ENCODE measurements at regions not wholly inside any gene's neighbourhood (a gene's known extent, or its start where the extent isn't known, plus 50 kb on each side); places are given as distances from the start of the nearest gene placed in this dataset.
"Not testable (repeated sequence)": the region's sequence is repeated elsewhere in the genome, so short reads cannot be mapped to it uniquely, and the experiment has no call there.

DNA sequence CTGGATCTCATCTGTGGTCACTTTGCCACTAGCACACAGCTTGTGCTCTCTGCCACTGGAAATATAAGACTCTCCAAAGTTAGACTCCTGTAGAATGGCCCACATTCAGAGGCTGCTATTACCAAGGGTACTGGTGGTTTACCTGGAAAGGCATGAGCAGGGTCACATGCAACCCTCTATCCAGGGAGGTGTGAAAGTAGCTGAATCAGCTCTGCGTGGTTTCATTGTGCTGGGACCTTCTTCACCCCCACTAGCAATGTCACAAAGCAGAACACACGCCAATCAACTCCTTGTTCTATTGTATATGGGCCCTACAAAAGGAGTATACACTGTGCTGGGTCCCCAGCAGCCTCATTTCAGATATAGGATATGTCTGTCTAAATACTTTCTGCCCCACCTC is 353.6 kb upstream of the AUTS2 start:
- no peak for DNase-seq (ENCODE audit: low read depth)

- peak; percentile 5 for DNase-seq (ENCODE audit: low read depth)
These were observed 352.6 kb upstream of the AUTS2 start for GRCh38 chr7:69245646-69246045.

DNA sequence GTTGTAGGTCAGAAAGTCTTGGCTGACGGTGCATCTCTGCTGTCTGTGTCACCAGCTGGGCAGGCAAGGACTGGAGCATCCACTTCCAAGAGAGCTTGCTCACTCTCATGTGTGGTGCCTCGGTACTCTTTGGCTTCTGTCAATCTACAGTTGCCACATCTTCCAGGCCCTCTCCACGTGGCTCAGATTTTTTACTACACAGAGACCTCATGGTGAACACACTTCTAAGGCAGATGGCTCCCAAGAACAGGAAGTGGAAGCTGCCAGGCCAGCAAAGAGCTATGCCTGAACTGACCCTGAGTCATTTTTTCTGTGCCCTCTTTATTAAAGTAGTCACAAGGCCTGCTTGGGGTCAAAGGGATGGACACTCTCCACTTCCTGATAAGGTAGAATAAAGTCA is 351.5 kb upstream of the AUTS2 start:
- no peak for DNase-seq (ENCODE audit: low read depth)

DNA sequence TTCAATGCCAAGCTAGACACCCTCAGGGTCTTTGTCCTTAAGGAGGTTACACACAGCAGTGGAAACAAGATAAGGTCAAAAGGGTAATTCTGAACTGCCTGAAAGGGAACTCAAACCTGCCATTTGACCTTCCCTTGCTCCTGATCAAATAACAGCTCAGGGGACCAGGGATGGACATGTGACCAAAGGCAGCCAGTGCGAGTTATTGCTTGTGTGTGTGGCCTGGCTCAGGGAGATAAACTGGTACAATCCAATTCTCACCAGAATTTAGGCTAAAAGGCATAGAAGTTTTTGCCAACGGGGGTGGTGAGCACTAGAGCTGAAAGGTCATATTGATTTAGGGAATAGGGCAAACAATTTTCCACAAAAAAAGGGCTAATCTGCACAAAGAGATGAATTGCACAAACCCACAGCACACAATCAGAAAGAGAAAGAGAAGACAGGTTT is 349.9 kb upstream of the AUTS2 start:
- DNase-seq (ENCODE audit: low read depth), result not testable (repeated sequence)

DNA sequence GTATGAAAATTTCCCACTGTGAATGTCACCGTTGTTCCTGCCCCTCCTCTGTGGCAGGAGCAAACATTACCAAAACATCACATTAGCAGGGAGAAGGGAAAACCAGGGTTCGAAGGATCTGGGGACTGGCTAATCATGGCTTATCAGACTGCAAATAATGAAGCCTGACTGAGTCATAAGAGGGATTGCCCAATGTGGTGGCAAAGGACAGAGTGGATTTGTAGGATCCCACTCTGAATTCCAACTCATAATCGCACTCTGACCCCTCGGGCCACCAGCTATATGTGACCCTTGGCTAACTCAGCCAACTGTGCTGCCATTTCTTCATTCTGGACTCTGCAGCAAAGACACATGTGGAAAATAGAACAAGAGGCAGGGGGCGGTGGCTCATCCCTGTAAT is 347.3 kb upstream of the AUTS2 start:
- no peak for DNase-seq (ENCODE audit: low read depth)

DNA sequence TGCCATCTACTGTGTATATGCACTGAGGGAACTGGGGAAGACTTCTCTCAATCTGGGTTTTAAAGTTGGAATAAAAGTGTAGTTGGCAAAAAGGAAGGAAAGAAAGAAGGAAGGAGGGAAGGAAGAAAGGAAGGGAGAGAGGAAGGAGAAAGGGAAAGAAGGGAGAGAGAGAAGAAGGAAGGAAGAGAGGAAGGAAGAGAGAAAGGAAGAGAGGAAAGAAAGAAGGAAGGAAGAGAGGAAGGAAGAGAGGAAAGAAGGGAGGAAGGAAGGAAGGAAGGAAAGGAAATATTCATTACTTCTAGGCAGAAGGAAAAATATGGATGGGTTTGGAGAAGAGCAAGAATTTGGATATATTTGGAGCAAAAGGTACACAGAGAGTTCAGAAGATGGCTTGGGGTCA is 343.6 kb upstream of the AUTS2 start:
- DNase-seq (ENCODE audit: low read depth), result no peak

- DNase-seq (ENCODE audit: low read depth), result no peak
These were observed 341.6 kb upstream of the AUTS2 start for GRCh38 chr7:69256634-69257081.

DNA sequence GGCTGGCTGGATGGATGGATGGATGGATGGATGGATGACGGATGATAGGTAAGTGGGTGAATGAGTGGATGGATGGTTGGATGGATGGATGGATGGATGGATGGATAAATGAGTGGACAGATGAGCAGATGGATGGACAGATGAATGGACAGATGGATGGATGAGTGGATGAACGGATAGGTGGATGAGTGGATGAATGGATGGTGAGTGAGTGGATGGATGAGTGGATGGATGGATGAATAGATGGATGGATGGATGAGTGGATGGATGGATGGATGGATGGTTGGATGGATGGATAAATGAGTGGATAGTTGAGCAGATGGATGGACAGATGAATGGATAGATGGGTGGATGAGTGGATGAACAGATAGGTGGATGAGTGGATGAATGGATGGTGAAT is 340.7 kb upstream of the AUTS2 start:
- DNase-seq (ENCODE audit: low read depth), result no peak

- no peak for DNase-seq (ENCODE audit: low read depth)
These were observed 338.8 kb upstream of the AUTS2 start for GRCh38 chr7:69259445-69259844.

- no peak for DNase-seq (ENCODE audit: low read depth)
These were observed 338.3 kb upstream of the AUTS2 start for GRCh38 chr7:69260023-69260422.

GRCh38 chr7:69263550-69263949 is 334.7 kb upstream of the AUTS2 start:
- DNase-seq (ENCODE audit: low read depth), result no peak

GRCh38 chr7:69269806-69270205 is 328.5 kb upstream of the AUTS2 start:
- no peak for DNase-seq (ENCODE audit: low read depth)

- no peak for DNase-seq (ENCODE audit: low read depth)
These were observed 326.2 kb upstream of the AUTS2 start for GRCh38 chr7:69272101-69272500.

GRCh38 chr7:69276011-69276729 is 322.1 kb upstream of the AUTS2 start:
- peak; percentile 23 for DNase-seq (ENCODE audit: low read depth)

GRCh38 chr7:69277366-69277765 is 320.9 kb upstream of the AUTS2 start:
- no peak for DNase-seq (ENCODE audit: low read depth)

GRCh38 chr7:69282946-69283345 is 315.3 kb upstream of the AUTS2 start:
- DNase-seq (ENCODE audit: low read depth), result no peak

GRCh38 chr7:69283421-69283820 is 314.9 kb upstream of the AUTS2 start:
- no peak for DNase-seq (ENCODE audit: low read depth)

- no peak for DNase-seq (ENCODE audit: low read depth)
These were observed 312.4 kb upstream of the AUTS2 start for GRCh38 chr7:69285854-69286253.

DNA sequence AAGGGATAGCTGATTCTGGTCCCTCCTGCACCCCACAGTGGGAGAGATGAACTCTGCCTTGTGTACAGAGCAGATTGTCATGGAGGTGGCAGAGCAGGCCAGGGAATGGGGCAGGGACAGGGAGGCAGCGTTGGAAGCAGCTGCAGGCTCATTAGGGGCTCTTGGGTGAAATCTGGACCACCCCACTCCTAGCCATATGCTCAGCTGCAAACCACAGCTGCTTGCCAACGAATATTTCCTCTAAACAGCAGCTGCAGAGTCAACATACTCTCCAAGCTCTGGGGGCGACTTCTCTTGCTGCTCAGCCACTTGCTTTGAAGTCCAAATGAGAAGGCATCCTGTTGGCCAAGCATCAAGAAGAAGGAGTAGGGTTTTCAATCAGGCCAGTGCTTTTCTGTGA is 302.3 kb upstream of the AUTS2 start:
- DNase-seq (ENCODE audit: low read depth), result no peak

- DNase-seq (ENCODE audit: low read depth), result no peak
These were observed 297.0 kb upstream of the AUTS2 start for GRCh38 chr7:69301253-69301652.

DNA sequence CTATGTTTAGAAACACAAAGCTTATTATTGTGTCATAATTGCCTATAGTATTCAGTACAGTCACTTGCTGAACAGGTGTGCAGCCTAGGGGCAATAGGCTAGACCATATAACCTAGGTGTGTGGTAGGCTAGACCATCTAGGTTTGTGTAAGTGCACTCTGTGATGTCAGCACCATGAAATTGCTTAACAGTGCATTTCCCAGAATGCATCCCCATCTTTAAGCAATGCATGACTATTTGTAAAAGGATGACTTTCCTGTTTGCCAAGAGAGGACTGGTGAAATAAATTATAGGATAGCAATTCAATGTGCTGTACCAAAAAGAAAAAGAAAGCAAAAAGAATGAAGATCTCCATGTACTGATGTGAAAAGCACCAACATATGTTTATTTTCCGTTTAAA is 288.7 kb upstream of the AUTS2 start:
- no peak for DNase-seq (ENCODE audit: low read depth)

- no peak for DNase-seq (ENCODE audit: low read depth)
These were observed 286.8 kb upstream of the AUTS2 start for GRCh38 chr7:69311489-69311888.

GRCh38 chr7:69313852-69314251 is 284.4 kb upstream of the AUTS2 start:
- not testable (repeated sequence) for DNase-seq (ENCODE audit: low read depth)

- no peak for DNase-seq (ENCODE audit: low read depth)
These were observed 279.5 kb upstream of the AUTS2 start for GRCh38 chr7:69318794-69319193.

All from EH (cell line).